GM21390 (cell line): ENCODE measurements at regions not wholly inside any gene's neighbourhood (a gene's known extent, or its start where the extent isn't known, plus 50 kb on each side); places are given as distances from the start of the nearest gene placed in this dataset.

Experiments used
- ATAC-seq: cut with Tn5 transposase; IDR thresholded peaks from one replicate; pipeline ENCODE4 v1.9.1; 2021; ENCODE audit not compliant: unreplicated experiment

- no peak for ATAC-seq
These were observed 315.8 kb downstream of the HAPSTR1 start for GRCh38 chr16:9407206-9407758.

GRCh38 chr16:9408297-9408878, 316.9 kb downstream of the HAPSTR1 start:
- no peak for ATAC-seq

- no peak for ATAC-seq
These were observed 318.4 kb downstream of the HAPSTR1 start for GRCh38 chr16:9409560-9410493.

GRCh38 chr16:9411426-9411825, 320.0 kb downstream of the HAPSTR1 start:
- no peak for ATAC-seq

- ATAC-seq = no peak
These were observed 320.8 kb downstream of the HAPSTR1 start for GRCh38 chr16:9412031-9412914.

- ATAC-seq = no peak
These were observed 321.4 kb downstream of the HAPSTR1 start for GRCh38 chr16:9412915-9413264.

- no peak for ATAC-seq
These were observed 324.1 kb downstream of the HAPSTR1 start for GRCh38 chr16:9415545-9415944.

GRCh38 chr16:9417898-9418297, 326.5 kb downstream of the HAPSTR1 start:
- no peak for ATAC-seq

- no peak for ATAC-seq
These were observed 327.7 kb downstream of the HAPSTR1 start for GRCh38 chr16:9419161-9419560.

- ATAC-seq = no peak
These were observed 331.5 kb downstream of the HAPSTR1 start for GRCh38 chr16:9422762-9423513.

GRCh38 chr16:9425236-9425635, 333.8 kb downstream of the HAPSTR1 start:
- ATAC-seq = no peak

- no peak for ATAC-seq
These were observed 337.0 kb downstream of the HAPSTR1 start for GRCh38 chr16:9428355-9429005.

GRCh38 chr16:9429646-9430330, 338.3 kb downstream of the HAPSTR1 start:
- no peak for ATAC-seq

GRCh38 chr16:9434659-9435058, 343.2 kb downstream of the HAPSTR1 start:
- ATAC-seq = no peak

- ATAC-seq = no peak
These were observed 344.7 kb downstream of the HAPSTR1 start for GRCh38 chr16:9436175-9436574.

GRCh38 chr16:9437115-9437514, 345.7 kb downstream of the HAPSTR1 start:
- ATAC-seq = no peak

- no peak for ATAC-seq
These were observed 347.5 kb downstream of the HAPSTR1 start for GRCh38 chr16:9438991-9439390.

GRCh38 chr16:9441012-9441411, 349.6 kb downstream of the HAPSTR1 start:
- no peak for ATAC-seq

- ATAC-seq = no peak
These were observed 352.4 kb downstream of the HAPSTR1 start for GRCh38 chr16:9443864-9444263.
